WTC11 (cell line): ENCODE measurements at regions not wholly inside any gene's neighbourhood (a gene's known extent, or its start where the extent isn't known, plus 50 kb on each side); places are given as distances from the start of the nearest gene placed in this dataset.

ENCODE experiments used
- FOXJ3 ChIP-seq: sonication (generic); formaldehyde crosslinking; IDR thresholded peaks from 2 replicates; pipeline ENCODE4 v1.9.0; 2021; ENCODE audit warnings: missing genetic modification reagents, mild to moderate bottlenecking, borderline replicate concordance
- JUN ChIP-seq: sonication (generic); formaldehyde crosslinking; IDR thresholded peaks from 2 replicates; pipeline ENCODE4 v1.8.0; 2023; ENCODE audit warnings: mild to moderate bottlenecking, missing genetic modification reagents
- RELA ChIP-seq: sonication (generic); formaldehyde crosslinking; IDR thresholded peaks from 2 replicates; pipeline ENCODE4 v1.8.1; 2022; ENCODE audit warnings: missing genetic modification reagents, mild to moderate bottlenecking, borderline replicate concordance
- SP1 ChIP-seq: sonication (generic); formaldehyde crosslinking; conservative IDR thresholded peaks from 2 replicates; pipeline ENCODE4 v1.8.1; 2022; ENCODE audit warnings: missing genetic modification reagents
- ZNF396 ChIP-seq: fragments of 250-450 bp; sonication (Bioruptor Pico); IDR thresholded peaks from 2 replicates; pipeline ENCODE4 v1.8.0; 2021; ENCODE audit warnings: mild to moderate bottlenecking, moderate library complexity, borderline replicate concordance
- TF ChIP-seq, protein P1 (sequence below): sonication (generic); formaldehyde crosslinking; IDR thresholded peaks from 2 replicates; pipeline ENCODE4 v1.8.1; 2023; ENCODE audit warnings: mild to moderate bottlenecking, missing genetic modification reagents, moderate library complexity
- TF ChIP-seq, protein P2 (sequence below): sonication (generic); formaldehyde crosslinking; IDR thresholded peaks from 2 replicates; pipeline ENCODE4 v1.8.0; 2022; ENCODE audit warnings: mild to moderate bottlenecking, missing genetic modification reagents
- TF ChIP-seq, protein P3 (sequence below): sonication (generic); formaldehyde crosslinking; IDR thresholded peaks from 2 replicates; pipeline ENCODE4 v1.8.1; 2023; ENCODE audit warnings: mild to moderate bottlenecking, missing genetic modification reagents, borderline replicate concordance
- TF ChIP-seq, protein P4 (sequence below): sonication (generic); formaldehyde crosslinking; IDR thresholded peaks from 2 replicates; pipeline ENCODE4 v1.8.0; 2023; ENCODE audit warnings: mild to moderate bottlenecking, missing genetic modification reagents

DNA sequence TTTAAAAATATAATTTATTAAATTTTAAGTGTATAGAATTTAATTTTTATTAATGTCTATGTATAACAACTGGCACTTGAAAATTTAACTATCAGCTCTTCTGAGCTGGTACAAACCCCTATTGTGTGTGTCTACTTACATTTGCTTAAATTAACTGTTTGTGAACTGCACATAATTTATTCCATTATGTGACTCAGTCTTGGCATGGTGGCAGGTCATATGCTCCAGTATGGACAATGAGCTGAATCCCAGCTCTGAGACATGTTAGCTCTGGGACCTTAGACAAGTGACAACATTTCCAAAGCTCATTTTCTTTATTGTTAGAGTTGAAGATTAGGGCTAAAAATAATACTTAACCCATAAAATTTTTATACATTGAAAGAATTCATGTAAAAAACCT is 526.1 kb upstream of the MARCKS start:
- TF ChIP-seq FOXJ3 (CRISPR knock-in tag) = no peak
- no peak for TF ChIP-seq JUN (CRISPR knock-in tag)
- no peak for TF ChIP-seq RELA (CRISPR knock-in tag)
- TF ChIP-seq, protein P1, sequence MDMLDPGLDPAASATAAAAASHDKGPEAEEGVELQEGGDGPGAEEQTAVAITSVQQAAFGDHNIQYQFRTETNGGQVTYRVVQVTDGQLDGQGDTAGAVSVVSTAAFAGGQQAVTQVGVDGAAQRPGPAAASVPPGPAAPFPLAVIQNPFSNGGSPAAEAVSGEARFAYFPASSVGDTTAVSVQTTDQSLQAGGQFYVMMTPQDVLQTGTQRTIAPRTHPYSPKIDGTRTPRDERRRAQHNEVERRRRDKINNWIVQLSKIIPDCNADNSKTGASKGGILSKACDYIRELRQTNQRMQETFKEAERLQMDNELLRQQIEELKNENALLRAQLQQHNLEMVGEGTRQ (CRISPR knock-in tag) = no peak
- no peak for TF ChIP-seq SP1 (CRISPR knock-in tag)
- TF ChIP-seq, protein P2, sequence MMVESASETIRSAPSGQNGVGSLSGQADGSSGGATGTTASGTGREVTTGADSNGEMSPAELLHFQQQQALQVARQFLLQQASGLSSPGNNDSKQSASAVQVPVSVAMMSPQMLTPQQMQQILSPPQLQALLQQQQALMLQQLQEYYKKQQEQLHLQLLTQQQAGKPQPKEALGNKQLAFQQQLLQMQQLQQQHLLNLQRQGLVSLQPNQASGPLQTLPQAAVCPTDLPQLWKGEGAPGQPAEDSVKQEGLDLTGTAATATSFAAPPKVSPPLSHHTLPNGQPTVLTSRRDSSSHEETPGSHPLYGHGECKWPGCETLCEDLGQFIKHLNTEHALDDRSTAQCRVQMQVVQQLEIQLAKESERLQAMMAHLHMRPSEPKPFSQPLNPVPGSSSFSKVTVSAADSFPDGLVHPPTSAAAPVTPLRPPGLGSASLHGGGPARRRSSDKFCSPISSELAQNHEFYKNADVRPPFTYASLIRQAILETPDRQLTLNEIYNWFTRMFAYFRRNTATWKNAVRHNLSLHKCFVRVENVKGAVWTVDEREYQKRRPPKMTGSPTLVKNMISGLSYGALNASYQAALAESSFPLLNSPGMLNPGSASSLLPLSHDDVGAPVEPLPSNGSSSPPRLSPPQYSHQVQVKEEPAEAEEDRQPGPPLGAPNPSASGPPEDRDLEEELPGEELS (CRISPR knock-in tag) = no peak
- TF ChIP-seq, protein P3, sequence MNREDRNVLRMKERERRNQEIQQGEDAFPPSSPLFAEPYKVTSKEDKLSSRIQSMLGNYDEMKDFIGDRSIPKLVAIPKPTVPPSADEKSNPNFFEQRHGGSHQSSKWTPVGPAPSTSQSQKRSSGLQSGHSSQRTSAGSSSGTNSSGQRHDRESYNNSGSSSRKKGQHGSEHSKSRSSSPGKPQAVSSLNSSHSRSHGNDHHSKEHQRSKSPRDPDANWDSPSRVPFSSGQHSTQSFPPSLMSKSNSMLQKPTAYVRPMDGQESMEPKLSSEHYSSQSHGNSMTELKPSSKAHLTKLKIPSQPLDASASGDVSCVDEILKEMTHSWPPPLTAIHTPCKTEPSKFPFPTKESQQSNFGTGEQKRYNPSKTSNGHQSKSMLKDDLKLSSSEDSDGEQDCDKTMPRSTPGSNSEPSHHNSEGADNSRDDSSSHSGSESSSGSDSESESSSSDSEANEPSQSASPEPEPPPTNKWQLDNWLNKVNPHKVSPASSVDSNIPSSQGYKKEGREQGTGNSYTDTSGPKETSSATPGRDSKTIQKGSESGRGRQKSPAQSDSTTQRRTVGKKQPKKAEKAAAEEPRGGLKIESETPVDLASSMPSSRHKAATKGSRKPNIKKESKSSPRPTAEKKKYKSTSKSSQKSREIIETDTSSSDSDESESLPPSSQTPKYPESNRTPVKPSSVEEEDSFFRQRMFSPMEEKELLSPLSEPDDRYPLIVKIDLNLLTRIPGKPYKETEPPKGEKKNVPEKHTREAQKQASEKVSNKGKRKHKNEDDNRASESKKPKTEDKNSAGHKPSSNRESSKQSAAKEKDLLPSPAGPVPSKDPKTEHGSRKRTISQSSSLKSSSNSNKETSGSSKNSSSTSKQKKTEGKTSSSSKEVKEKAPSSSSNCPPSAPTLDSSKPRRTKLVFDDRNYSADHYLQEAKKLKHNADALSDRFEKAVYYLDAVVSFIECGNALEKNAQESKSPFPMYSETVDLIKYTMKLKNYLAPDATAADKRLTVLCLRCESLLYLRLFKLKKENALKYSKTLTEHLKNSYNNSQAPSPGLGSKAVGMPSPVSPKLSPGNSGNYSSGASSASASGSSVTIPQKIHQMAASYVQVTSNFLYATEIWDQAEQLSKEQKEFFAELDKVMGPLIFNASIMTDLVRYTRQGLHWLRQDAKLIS (CRISPR knock-in tag) = no peak
- TF ChIP-seq, protein P4, sequence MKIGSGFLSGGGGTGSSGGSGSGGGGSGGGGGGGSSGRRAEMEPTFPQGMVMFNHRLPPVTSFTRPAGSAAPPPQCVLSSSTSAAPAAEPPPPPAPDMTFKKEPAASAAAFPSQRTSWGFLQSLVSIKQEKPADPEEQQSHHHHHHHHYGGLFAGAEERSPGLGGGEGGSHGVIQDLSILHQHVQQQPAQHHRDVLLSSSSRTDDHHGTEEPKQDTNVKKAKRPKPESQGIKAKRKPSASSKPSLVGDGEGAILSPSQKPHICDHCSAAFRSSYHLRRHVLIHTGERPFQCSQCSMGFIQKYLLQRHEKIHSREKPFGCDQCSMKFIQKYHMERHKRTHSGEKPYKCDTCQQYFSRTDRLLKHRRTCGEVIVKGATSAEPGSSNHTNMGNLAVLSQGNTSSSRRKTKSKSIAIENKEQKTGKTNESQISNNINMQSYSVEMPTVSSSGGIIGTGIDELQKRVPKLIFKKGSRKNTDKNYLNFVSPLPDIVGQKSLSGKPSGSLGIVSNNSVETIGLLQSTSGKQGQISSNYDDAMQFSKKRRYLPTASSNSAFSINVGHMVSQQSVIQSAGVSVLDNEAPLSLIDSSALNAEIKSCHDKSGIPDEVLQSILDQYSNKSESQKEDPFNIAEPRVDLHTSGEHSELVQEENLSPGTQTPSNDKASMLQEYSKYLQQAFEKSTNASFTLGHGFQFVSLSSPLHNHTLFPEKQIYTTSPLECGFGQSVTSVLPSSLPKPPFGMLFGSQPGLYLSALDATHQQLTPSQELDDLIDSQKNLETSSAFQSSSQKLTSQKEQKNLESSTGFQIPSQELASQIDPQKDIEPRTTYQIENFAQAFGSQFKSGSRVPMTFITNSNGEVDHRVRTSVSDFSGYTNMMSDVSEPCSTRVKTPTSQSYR (CRISPR knock-in tag) = no peak
- TF ChIP-seq ZNF396 (CRISPR knock-in tag) = no peak
